Limb (tissue), 2 donors: ENCODE measurements at regions not wholly inside any gene's neighbourhood (a gene's known extent, or its start where the extent isn't known, plus 50 kb on each side); places are given as distances from the start of the nearest gene placed in this dataset.

Experiments used
- DNase-seq, 2 donors: peaks; one replicate each; pipeline ENCODE4 v3.0.0-alpha.2; 2016; ENCODE audit errors: extremely low spot score in 2 of 2

- no peak for DNase-seq
Measured at GRCh38 chrX:88526385-88526784, 220.6 kb upstream of the CPXCR1 start.

- no peak for DNase-seq
Measured at GRCh38 chrX:88558421-88558820, 188.6 kb upstream of the CPXCR1 start.

GRCh38 chrX:88560673-88561330 lies 186.2 kb upstream of the CPXCR1 start:
- DNase-seq: no peak

GRCh38 chrX:88584283-88584682 lies 162.7 kb upstream of the CPXCR1 start:
- DNase-seq: no peak

GRCh38 chrX:88586317-88586716 lies 160.7 kb upstream of the CPXCR1 start:
- no peak for DNase-seq

- DNase-seq: no peak
Measured at GRCh38 chrX:88603237-88603636, 143.8 kb upstream of the CPXCR1 start.

GRCh38 chrX:88604433-88605221 lies 142.4 kb upstream of the CPXCR1 start:
- DNase-seq: no peak

- DNase-seq: no peak
Measured at GRCh38 chrX:88605222-88605583, 141.8 kb upstream of the CPXCR1 start.

GRCh38 chrX:88612870-88613329 lies 134.1 kb upstream of the CPXCR1 start:
- no peak for DNase-seq

- DNase-seq: peak in 1 of 2 donors; percentile 25
Measured at GRCh38 chrX:88613338-88613737, 133.7 kb upstream of the CPXCR1 start.

GRCh38 chrX:88621278-88621677 lies 125.7 kb upstream of the CPXCR1 start:
- no peak for DNase-seq

- no peak for DNase-seq
Measured at GRCh38 chrX:88655460-88655859, 91.6 kb upstream of the CPXCR1 start.

GRCh38 chrX:88660836-88661235 lies 86.2 kb upstream of the CPXCR1 start:
- DNase-seq: no peak

GRCh38 chrX:88672261-88672660 lies 74.8 kb upstream of the CPXCR1 start:
- DNase-seq: no peak
